Activated CD4-positive, alpha-beta T cell treated with anti-CD3 and anti-CD28 coated beads for 1 hour (primary cell): ENCODE measurements at regions not wholly inside any gene's neighbourhood (a gene's known extent, or its start where the extent isn't known, plus 50 kb on each side); places are given as distances from the start of the nearest gene placed in this dataset.

Experiments
- DNase-seq: peaks from one replicate; pipeline ENCODE4 v3.0.0-alpha.2; 2020

DNA sequence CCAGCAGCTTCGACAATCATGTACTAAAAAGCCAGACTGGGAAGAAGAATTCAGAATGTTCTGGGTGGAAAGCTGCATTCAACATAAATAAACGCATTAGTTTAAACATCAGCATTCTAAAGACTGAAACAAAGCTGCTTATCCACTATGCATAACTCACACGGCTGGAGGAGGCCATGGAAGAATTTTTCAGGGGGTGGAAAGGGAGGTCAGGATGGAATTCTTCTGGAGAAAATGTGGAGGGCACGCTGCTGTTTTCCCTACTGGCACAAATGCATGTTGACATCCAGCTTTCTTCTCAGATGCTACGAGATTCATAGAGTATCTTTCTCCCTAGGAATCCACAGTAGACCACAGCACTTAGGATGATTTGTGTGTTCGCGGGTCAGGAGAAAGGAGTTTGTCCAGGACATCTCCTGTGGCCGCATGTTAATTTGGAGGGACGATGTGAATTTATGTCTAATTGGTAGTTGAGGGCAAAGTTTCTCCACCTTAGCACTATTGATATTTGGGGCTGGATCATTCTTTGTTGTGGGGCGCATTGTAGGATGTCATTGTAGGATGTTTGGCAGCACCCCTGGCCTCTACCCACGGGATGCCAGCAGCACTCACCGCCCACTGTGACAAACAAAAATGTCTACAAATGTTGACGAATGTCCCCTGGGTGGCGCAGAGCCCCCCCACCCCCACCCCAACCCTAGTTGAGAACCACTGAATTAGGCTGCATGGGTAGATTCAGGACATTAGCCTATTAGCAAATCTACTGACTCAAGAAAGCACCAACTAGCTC lies 86.5 kb upstream of the KAZN start:
- no peak for DNase-seq

DNA sequence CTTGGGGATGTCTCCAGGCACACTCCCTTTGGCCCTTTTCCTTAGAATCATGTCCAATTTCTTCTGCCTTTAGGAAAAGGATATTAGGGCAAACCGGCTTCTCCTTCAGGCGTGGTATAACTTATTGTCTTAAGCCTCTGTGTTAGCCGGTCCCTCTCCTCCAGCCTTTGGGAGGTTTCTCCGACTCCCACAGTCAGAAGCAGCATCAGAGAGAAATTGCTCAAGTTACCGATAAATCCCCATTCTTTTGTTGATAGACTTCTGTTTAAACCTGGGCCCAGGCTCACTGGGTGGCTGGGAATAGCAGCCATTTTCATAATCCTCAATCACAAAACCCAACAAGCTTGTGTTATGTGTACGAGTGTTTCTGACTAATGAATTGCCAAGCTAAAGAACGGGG lies 85.4 kb upstream of the KAZN start:
- no peak for DNase-seq

DNA sequence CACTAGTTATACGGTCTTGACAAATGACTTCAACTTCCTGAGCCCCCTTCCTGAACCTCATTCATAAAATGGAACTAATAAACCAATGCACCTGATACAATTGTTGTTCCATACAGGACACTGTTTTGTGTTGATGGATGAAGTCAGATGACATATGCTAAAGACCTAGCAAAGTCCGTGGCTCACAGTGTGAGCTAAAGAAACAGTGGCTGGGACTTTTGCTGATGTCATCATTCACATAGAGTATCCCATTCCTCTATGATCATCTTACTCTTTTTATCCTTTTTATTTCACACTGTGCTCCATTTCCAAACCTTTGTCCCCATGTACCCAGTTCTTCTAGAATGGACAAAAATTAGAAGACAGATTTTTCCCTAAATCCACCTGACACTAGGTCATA lies 83.7 kb upstream of the KAZN start:
- no peak for DNase-seq

DNA sequence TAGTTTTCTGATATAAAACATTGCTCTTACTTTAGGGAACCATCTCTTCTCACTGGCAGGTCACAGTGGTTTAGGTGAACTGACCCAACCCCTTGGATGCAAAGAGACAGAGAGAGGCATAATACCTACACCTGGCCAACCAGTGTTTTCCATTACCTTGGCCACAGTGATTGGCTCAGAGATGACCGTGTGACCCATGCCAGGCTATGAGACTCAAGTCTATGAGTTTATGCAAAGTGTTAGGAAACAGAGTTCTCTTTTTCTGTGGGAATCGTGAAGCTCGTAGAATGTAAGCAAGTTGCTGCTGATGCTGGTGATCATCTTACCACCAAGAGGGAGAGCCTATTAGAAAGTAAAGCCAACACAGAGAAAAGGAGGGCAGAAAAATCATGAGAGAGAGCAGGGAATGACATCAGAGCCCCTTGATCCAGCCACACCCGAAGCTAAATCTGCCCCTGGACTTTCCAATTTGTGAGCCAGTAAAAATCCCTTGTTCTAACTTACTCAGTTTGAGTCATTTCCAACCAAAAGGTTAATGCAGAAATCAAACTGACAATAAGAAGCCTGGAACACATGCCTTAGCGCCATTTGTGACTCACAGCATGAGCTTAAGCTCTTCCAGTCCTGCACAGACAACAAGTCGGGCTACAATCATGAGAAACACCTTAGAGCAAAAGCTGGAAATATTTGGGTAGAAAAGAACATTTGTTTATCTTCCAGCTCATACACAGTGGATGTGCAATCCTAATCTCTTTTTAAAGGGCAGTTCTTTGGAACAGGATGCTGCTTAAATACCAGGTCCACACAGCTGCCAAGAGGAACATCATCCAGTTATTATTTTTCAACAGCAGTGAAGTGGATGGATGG lies 81.3 kb upstream of the KAZN start:
- no peak for DNase-seq

DNA sequence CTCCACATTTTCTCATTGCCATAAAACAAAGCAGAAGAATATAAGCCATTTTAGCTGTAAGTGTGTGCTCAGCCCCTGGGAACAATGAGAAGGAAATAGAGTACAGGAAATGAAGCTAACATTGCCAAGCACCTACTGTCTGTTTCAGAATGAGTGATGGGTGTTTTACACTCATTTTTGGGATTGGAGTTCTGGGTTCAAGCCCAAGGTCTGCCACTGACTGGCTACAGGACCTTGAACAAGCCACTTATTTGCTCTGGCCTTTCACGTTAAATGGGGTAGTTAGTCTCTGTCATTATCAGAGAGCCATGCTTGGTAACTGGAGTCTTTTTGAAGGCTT lies 80.7 kb upstream of the KAZN start:
- DNase-seq, result no peak

DNA sequence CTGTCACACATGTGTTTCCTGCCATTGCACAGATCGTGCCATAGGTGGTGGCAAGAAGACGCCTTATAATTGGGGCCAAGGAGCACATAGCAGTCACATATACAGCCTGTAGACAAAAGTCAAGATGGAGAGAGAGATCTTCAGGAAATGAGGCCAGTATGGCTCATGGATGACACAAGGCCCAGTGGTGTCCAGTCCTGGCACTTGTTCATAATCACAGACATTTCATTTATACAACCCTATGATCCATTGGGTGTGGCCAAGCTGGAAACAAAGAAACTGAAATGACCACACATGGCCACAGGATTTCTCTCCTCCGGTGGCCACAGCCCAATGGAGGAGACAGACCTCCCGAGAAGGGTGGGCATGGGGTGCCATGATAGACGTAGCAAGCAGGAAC lies 78.5 kb upstream of the KAZN start:
- DNase-seq, result no peak

DNA sequence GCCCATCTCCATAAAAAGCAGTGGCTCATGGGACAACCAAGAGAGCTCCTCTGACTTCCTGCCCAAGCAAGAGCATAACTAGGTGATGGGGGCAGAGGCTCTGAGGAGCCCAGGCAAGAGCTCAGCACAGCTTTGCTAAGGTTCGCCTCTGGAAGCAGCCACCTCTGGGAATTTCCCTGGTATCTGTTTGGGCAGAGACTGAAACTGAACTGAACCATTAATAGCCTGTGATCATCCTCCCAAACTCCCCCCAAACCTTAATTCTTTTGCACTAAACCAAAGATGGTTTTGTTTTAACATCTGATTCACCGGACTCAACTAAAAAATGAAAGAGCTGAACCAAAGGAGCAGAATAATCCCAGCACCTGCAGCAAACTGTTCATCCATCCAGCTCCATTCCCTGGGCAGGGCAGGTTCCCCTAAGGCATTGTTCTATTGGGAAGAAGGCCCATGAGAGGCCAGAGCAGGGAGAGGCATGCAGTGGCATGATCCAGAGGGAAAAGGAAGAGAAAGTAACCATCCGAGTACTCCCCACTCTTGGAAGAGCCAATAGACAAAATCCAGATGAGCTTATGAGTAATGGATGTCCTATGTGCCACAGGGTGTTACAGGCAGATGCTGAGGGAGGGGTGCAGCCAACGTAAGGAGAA lies 77.8 kb upstream of the KAZN start:
- DNase-seq, result no peak

DNA sequence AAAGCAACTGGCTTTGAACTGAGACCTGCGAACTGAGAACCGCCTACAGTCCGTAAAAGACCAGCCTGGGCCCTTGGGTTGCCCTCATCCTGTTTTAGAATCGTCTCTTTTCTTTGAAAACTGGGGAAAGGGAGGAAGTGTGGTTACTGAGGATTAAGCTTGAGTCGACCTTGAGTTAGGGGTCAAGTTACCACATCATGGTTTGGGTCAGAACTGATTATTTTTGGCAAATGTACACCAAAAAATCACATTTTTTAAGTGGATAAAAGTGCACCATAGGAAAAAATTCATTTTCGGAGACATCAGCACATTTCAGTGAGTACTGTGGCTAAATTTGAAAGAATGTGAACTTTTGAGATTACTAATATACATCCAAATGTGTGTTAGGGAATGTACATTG lies 76.9 kb upstream of the KAZN start:
- no peak for DNase-seq

DNA sequence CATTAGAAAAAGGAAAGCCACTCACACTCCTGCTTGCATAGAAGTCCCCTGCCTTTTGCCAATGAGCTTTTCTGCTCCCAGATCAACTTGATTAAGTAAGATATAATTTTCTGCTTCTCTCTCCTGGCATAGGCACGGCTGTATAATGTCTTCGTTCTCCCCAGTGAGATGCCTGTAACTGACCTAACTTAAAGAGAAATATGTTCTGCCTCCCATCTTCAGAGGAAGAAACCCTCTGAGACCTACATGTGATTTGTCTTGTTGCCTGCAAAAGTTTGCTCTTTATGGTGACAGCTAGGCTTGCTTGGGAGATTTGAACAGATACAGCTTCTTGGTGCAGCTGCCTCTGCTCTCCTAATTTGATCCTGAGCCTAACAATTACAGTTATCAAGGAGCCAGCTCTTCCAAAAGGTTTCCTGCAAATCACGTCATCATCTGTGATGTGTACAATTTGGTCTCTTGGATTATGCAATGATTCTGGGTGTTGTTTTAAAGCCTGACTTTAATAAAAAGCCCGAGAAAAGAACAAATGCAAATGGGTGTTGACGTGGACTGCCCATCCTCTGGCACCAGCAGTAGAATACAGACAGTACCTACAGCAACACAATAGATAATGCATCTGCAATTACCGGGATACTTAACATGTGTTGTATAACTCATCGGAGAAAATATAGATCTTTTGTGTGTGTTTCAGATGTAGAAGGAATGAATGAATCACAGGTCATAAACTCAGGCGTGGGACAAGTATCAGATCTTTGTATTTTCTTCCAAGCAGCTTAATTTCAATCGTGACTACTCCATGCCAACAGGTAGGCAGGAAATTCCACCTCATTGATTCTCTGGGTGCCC lies 76.2 kb upstream of the KAZN start:
- DNase-seq, result no peak

DNA sequence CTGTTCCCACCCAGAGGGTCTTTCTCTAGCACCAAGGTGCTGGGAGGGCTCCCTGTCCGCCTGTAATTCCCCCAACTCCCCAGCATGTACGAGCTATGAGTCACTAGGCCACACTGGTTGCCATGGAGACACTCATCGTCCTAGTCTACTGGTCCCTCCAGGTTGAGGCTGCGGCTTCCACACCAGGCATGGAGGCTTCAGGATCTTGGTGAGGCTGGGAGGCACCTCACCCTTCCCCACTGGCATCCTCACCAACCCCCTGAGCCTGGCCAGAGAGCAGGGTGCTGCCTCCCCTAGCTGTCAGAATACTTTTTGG lies 75.6 kb upstream of the KAZN start:
- no peak for DNase-seq

DNA sequence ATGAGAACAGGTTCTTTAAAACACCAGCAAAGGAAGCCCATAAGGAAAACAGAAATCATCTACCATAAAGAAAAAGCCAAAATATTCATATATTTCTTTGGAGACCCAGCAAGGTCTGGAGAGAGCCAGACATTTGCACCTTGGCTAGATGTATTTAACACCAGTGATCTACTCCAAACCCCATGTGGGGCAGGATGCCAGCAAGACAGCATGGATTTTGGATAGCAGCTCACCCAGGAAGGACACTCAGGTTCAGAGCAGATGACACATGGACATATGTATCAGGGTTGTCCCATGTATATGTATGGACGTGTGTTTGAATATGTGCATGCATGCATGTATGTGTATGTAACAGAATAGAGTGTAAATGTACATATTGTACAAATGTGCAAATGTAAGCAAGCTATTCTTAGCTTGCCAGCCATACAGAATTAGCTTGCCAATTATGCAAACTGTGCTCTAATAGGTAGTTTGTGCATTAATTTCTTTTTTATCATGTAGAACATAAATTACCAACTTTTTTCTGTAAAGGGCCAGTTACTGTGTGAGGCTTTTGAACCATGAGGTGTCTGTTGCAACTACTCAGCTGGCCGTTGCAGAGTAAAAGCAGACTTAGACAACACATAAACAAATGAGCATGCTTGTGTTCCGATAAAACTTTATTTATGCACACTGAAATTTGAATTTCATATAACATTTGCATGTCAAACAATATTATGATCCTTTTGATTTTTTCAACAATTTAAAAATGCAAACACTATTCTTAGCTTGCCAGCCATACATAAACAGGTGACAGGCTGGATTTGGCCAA lies 73.5 kb upstream of the KAZN start:
- no peak for DNase-seq

DNA sequence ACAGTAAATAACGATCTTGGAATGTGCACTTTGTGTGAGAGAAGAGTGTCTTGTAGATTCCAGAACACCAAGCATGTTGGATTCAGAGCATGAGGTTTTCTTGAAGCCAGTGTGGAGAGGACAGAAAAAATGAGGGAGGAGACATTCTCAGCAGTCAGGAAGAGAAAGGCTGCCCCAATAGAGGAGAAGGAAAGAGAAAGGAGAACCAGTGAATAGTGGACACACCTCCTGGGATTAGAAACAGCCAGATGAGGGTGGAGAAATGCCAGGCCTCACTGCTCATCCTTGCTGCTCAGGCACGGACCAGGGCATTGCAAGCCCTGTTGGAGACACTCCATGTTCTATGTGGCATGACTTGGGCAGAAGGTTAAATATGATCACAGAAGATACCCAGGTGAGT lies 69.0 kb upstream of the KAZN start:
- no peak for DNase-seq

DNA sequence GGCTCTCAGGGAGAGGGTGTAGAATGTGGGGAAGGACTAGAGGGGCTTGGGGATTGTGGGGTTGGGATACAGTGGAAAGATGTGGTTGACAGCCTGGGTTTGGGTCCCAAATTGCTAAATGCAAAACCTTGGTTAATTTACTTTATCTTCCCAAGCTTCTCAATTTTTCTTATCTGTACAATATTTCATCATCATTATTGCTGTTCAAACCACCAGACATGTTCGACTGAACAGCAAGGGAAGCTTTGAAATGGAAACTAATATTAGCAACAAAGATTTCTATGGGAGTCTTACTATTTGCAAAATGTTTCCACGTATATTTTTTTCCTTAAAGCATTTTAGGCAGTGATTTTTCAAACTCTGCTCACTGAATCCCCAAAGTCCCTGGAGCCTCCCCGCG lies 67.0 kb upstream of the KAZN start:
- DNase-seq, result no peak

DNA sequence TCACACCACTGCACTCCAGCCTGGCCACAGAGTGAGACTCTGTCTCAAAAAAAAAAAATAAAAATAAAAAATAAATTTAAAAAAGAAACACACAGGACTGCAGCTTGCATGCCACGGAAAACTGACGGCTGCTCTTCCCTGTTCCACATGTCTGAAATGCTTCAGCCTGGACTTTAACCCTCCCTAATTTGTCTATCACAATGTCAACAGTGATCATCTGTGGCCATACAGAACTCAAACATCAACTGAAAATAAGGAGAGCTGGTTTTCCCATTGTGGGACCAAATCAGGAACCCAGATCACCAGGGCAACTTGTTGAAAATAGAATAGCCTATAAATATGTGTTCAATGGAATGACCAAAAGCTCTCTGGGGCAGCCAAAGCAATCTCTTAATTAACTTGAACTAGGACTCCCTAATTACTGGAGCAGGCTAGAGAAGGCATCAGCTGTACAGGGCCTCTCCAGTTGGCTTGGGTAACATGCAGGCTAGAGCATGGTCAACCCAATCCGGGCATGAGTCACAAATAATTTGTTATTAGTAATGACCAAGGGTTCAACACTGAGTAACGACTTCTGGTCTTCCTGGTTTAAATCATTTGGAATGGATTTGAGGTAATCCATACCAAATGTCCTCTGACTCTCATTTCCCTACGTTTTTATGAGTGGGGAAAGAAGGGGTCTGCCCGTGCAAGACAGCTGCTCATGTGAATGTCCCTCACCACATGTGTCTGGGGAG lies 62.7 kb upstream of the KAZN start:
- no peak for DNase-seq

DNA sequence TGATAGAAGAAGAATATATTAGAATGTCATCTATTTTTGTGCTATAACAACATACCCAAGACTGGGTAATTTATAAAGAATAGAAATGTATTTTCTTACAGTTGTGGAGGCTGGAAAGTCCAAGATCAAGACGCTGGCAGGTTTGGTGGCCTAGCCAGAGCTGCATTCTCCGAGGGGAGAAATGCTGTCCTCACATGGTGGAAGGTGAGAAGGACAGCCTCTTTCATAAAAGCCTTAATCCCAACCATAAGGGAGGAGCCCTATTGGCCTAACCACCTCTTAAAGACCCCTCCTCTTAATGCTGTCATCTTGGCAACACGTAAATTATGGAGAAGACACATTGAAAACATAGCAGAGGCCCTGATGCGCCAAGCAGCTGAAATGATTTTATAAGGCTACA lies 60.1 kb upstream of the KAZN start:
- DNase-seq, result no peak

DNA sequence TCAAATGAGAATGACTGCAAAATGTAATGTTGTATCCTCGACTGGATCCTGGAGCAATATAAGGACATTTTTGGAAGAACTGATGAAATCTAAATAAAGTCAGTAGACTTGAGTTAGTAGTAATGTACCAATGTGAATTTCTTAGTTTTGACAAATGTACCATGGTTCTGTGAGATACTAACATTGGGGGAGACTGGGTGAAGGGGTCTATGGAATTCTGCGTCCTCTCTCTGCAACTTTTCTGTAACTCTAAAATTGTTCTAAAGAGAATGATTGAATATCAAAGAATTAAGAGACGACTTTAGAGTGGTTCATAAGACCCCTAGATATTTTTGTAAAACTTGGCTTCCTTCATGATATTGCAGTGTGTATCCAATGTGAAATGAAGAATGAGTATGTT lies 59.2 kb upstream of the KAZN start:
- no peak for DNase-seq

DNA sequence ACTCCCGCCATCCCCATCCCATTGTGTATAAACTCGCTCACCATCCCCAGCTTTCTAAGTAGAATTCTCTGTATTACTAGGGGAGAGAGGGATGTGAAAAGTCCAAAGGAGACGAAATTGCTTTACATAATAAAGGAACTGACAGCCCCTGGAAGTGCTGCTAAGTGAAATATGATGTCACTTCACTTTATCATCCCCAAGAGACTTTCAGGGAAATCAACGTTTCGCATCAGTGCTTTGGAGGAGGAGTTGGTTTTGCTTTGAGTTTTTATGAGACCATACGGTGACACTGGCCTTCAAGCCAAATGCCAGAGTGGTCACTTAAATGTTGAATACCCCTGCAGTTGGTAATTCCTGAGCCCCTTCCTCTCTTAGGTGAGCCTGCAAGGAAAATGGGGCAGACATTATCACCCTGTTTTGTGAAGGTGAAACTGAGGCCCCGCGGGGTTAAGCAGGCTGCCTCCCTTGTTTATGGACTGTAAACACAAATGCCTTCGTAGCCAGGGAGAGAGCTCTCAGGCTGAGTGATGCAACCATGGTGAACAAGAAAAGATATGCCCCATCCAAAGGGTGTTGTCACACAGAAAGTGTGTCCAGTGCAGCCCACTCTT lies 58.4 kb upstream of the KAZN start:
- DNase-seq, result no peak

DNA sequence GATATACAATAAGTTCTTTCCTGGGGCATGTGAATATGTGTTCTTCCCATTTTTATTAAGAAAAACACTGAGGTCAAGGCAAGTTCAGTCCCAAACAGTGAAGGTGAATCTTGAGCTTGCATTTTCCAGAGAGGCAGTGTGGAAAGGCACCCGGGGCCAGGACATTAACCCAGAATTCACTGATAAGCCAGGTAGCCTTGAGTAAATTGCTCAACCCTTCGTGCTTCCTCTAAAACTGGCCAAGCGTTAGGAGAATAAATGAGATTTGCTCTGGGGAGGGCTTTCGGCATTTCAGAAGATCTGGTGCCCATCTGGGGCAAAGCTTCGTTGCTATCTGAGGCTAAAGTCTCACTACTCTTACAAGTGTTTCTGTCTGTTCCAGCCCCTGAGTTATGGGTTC lies 57.1 kb upstream of the KAZN start:
- DNase-seq, result no peak

DNA sequence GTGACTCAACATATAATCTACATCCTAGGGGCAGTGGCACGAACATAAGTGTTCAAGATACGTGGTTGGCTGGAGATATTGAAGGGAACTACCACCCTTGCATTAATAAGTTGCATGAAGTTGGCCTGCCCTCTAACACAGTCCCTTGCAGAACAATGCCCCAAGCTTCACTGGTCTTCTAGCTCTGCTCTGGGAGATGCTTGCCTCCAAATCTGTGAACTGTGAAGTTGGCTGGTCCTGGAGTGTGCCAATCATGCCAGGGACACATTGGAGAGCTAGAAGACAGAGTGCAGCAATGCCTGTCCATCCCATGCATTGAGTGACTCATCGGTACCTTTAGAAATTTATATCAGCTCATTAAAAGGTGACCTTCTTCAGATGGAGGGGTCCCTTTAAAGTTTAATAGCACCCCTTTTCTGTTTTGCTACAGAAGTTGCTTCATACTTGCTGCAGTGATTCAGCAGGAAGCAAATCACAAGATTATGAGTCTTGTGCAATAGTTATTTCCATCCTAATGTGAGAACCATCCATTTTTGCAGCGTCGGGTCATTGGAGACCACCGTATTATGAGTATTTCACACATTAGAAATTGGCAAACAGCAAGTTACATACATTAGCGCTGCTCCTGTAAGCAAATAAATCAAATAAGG lies 55.2 kb upstream of the KAZN start:
- DNase-seq, result no peak

DNA sequence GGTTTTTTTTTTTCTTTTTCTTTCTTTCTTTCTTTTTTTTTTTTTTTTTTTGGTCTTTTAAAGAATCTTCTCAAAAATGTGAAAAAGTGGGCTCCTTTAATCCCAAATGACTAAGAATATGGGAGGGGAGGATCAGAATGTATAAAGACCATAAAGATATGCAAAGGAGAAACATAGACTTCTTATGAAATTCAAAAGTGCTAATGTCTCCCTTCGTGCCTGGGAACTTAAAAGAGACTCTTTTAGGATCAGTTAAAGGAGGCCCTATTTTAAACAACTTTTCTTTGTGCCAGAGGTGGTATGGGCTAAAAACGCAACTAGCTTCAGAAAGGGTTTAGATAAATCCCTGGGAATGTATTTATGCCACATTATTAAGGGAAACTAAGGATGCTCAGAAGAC lies 54.2 kb upstream of the KAZN start:
- no peak for DNase-seq
